GM19351 (cell line): ENCODE measurements at regions not wholly inside any gene's neighbourhood (a gene's known extent, or its start where the extent isn't known, plus 50 kb on each side); places are given as distances from the start of the nearest gene placed in this dataset.
"Not testable (repeated sequence)": the region's sequence is repeated elsewhere in the genome, so short reads cannot be mapped to it uniquely, and the experiment has no call there.

Experiments used
- ATAC-seq: cut with Tn5 transposase; IDR thresholded peaks from one replicate; pipeline ENCODE4 v1.9.1; 2021; ENCODE audit warnings: mild to moderate bottlenecking, moderate library complexity; ENCODE audit not compliant: unreplicated experiment

GRCh38 chr16:16930309-16931000, 540.3 kb downstream of the XYLT1 start:
- no peak for ATAC-seq

- ATAC-seq = no peak
Measured at GRCh38 chr16:16933861-16934260, 536.9 kb downstream of the XYLT1 start.

DNA sequence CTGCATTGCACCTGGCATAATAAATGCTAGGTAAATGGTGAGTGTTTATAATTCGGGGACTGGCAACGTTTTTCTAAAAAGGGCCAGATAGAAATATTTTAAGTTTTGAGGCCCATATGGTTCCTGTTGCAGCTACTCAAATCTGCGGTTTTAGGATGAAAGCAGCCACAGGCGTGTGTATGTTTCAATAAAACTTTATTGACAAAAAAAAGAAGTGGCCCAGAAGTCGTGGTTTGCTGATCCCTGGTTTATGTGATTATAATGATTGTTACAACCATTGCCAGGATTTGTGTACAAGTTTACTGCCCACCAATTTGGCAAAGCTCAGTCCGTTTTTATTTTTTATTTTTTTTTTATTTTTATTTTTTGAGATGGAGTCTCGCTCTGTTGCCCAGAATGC, 536.1 kb downstream of the XYLT1 start:
- ATAC-seq = no peak

GRCh38 chr16:16935909-16936308, 534.9 kb downstream of the XYLT1 start:
- not testable (repeated sequence) for ATAC-seq

- ATAC-seq = no peak
Measured at GRCh38 chr16:16937576-16937975, 533.2 kb downstream of the XYLT1 start.

GRCh38 chr16:16938009-16938408, 532.8 kb downstream of the XYLT1 start:
- no peak for ATAC-seq

DNA sequence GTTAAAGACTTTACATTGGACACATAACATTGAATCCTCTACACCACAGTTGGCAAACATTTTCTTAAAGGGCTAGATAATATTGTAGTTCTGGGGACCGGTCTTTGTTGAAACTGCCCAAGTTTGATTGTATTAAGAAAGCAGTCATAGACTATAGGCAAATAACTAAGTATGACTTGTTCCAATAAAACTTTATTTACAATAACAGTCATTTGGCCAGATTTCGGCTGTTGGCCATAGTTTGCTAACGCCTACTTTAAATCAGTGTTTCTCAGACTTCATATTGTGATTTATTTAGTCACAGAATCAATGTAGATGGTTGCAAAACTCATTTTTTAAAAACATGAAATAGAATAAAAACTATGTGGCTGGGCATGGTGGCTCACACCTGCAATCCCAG, 531.8 kb downstream of the XYLT1 start:
- no peak for ATAC-seq

GRCh38 chr16:16940351-16940750, 530.4 kb downstream of the XYLT1 start:
- no peak for ATAC-seq

- not testable (repeated sequence) for ATAC-seq
Measured at GRCh38 chr16:16942849-16943248, 527.9 kb downstream of the XYLT1 start.

- no peak for ATAC-seq
Measured at GRCh38 chr16:16945207-16945606, 525.6 kb downstream of the XYLT1 start.

GRCh38 chr16:16956376-16956775, 514.4 kb downstream of the XYLT1 start:
- no peak for ATAC-seq

- ATAC-seq = no peak
Measured at GRCh38 chr16:16960785-16961184, 510.0 kb downstream of the XYLT1 start.

- no peak for ATAC-seq
Measured at GRCh38 chr16:16966439-16966838, 504.3 kb downstream of the XYLT1 start.

DNA sequence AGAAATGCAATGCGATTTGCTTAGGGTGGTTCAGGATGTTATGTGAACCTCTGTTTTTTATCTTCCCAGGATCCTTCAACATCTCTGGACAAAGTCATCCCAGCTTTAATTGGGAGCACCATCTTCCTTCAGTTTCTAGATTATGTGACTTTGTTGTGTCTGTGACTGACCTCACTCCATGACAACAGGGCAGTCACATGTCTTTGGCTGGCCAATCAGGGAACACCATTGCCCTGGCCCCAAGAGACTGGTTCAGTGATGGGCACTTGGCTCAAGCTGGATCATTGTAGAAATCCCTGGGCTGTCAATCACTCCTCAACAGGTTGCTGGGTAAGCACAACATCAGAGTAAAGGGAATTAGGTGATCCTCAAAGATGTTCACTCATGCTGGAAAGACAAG, 499.7 kb downstream of the XYLT1 start:
- no peak for ATAC-seq

GRCh38 chr16:16972831-16973230, 497.9 kb downstream of the XYLT1 start:
- ATAC-seq = no peak

GRCh38 chr16:16973707-16974591, 496.8 kb downstream of the XYLT1 start:
- no peak for ATAC-seq

DNA sequence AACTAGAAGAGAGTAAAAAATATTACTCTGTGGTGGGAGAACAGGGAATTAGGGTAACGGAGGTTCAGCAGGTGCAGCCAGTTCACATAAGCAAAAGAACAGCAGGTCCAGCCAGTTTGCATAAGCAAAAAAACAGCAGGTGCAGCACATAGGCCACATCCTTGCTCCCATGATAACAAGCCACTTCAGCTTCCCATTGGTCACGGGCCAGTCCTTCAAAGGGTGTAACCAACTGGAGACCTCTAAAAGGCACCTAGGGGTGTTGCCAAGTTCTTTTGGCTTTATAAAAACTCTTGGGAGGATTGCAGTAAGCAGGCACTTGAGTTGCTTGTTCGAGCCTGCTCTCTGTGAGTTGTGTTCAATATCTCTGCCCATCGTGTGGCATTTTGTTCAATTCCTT, 488.1 kb downstream of the XYLT1 start:
- no peak for ATAC-seq

- no peak for ATAC-seq
Measured at GRCh38 chr16:16983582-16983981, 487.2 kb downstream of the XYLT1 start.

GRCh38 chr16:16984091-16984490, 486.7 kb downstream of the XYLT1 start:
- not testable (repeated sequence) for ATAC-seq

DNA sequence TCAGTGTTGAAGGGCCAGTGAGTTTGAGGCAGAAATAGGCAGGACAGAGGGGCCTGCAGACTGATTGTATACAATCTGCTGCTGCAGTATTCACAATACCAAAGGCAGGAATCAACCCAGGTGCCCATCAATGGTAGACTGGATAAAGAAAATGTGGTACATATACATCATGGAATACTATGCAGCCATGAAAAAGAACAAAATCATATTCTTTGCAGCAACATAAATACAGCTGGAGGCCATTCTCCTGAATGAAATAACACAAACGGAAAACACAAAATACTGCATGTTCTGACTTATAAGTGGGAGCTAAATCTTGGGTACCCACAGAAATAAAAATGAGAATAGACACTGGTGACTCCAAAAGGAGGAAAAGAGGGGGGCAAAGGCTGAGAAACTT, 485.1 kb downstream of the XYLT1 start:
- ATAC-seq = no peak

GRCh38 chr16:16988963-16989362, 481.8 kb downstream of the XYLT1 start:
- peak; percentile 64 for ATAC-seq

- no peak for ATAC-seq
Measured at GRCh38 chr16:16989368-16989767, 481.4 kb downstream of the XYLT1 start.
